ENCODE measurements at regions not wholly inside any gene's neighbourhood (a gene's known extent, or its start where the extent isn't known, plus 50 kb on each side); places are given as distances from the start of the nearest gene placed in this dataset.

- no peaks in the 10 kb centered on the region for H3K79me1 ChIP-seq (ENCODE audit: low read depth, low read length)
- no peak overlapping the region for H3K4me3 ChIP-seq (ENCODE audit: low read length in 2 of 2)
- H2BK5ac ChIP-seq (ENCODE audit: low read length) = no peak overlapping the region
- H3K4me1 ChIP-seq (ENCODE audit: control insufficient read depth in 2 of 2, insufficient read depth in 1 of 2, low read depth in 1 of 2, low read length in 2 of 2) = no peaks in the 10 kb centered on the region
- H3K14ac ChIP-seq (ENCODE audit: low read length) = no peak overlapping the region
- no peak overlapping the region for H3K4ac ChIP-seq (ENCODE audit: low read length)
- no peaks in the 10 kb centered on the region for H3K9me3 ChIP-seq (replicated peaks in 1 of 2; ENCODE audit: control insufficient read depth in 2 of 2, insufficient read depth in 1 of 2, low read depth in 1 of 2, low read length in 2 of 2)
- H2AK5ac ChIP-seq (ENCODE audit: low read depth, low read length) = no peak overlapping the region
- no peak overlapping the region for H3K27ac ChIP-seq (replicated peaks; ENCODE audit: low read length)
- H3K18ac ChIP-seq (ENCODE audit: low read length) = no peak overlapping the region
- H2BK12ac ChIP-seq (ENCODE audit: low read length) = no peak overlapping the region
- no peak overlapping the region for H3K23ac ChIP-seq (ENCODE audit: low read depth, low read length, poor library complexity)
- WGBS, 2 donors (ENCODE audit: extremely low coverage in 2 of 2, insufficient read length in 2 of 2, insufficient replicate concordance in 1 of 2) = no CpG with 5 or more reads among the region's 3 CpGs
- H3K9ac ChIP-seq (ENCODE audit: low read depth, low read length, poor library complexity) = no peak overlapping the region
- H2AFZ ChIP-seq (ENCODE audit: low read length) = no peak overlapping the region
- H4K8ac ChIP-seq (ENCODE audit: low read depth, low read length) = no peak overlapping the region
- no peak overlapping the region for H3K4me2 ChIP-seq (ENCODE audit: insufficient read depth, low read length, poor library complexity, severe bottlenecking)
- DNase-seq (ENCODE audit: low spot score) = no peak
- H2BK15ac ChIP-seq (ENCODE audit: low read length) = no peak overlapping the region
- H3K36me3 ChIP-seq (replicated peaks in 1 of 2; ENCODE audit: control insufficient read depth in 2 of 2, insufficient read depth in 2 of 2, low read length in 2 of 2) = no peaks in the 10 kb centered on the region
- H4K91ac ChIP-seq (ENCODE audit: low read depth, low read length, poor library complexity) = no peak overlapping the region
- no peaks in the 10 kb centered on the region for H3K27me3 ChIP-seq (ENCODE audit: control insufficient read depth in 3 of 3, insufficient read depth in 3 of 3, low read depth in 1 of 3, low read length in 3 of 3)
- H2BK120ac ChIP-seq (ENCODE audit: low read depth, low read length) = no peak overlapping the region
Measured at GRCh38 chr12:33290703-33291102, 148.9 kb downstream of the SYT10 start.

- Histone ChIP-seq H3K27me3 (ENCODE audit: control insufficient read depth in 3 of 3, insufficient read depth in 3 of 3, low read depth in 1 of 3, low read length in 3 of 3) (no peaks in the 10 kb centered on the region), H3K4ac (ENCODE audit: low read length) (no peak overlapping the region), H3K9me3 (replicated peaks in 1 of 2; ENCODE audit: control insufficient read depth in 2 of 2, insufficient read depth in 1 of 2, low read depth in 1 of 2, low read length in 2 of 2) (no peaks in the 10 kb centered on the region), H3K27ac (replicated peaks; ENCODE audit: low read length) (no peak overlapping the region), H2BK12ac (ENCODE audit: low read length) (no peak overlapping the region), H2AFZ (ENCODE audit: low read length) (no peak overlapping the region), H2BK120ac (ENCODE audit: low read depth, low read length) (no peak overlapping the region), H2AK5ac (ENCODE audit: low read depth, low read length) (no peak overlapping the region), H3K36me3 (replicated peaks in 1 of 2; ENCODE audit: control insufficient read depth in 2 of 2, insufficient read depth in 2 of 2, low read length in 2 of 2) (no peaks in the 10 kb centered on the region), H2BK15ac (ENCODE audit: low read length) (no peak overlapping the region), H3K14ac (ENCODE audit: low read length) (no peak overlapping the region), H3K9ac (ENCODE audit: low read depth, low read length, poor library complexity) (no peak overlapping the region), H3K4me1 (ENCODE audit: control insufficient read depth in 2 of 2, insufficient read depth in 1 of 2, low read depth in 1 of 2, low read length in 2 of 2) (no peaks in the 10 kb centered on the region), H3K4me2 (ENCODE audit: insufficient read depth, low read length, poor library complexity, severe bottlenecking) (no peak overlapping the region), H2BK5ac (ENCODE audit: low read length) (no peak overlapping the region), H3K18ac (ENCODE audit: low read length) (no peak overlapping the region), H3K79me1 (ENCODE audit: low read depth, low read length) (no peaks in the 10 kb centered on the region), H4K8ac (ENCODE audit: low read depth, low read length) (no peak overlapping the region), H4K91ac (ENCODE audit: low read depth, low read length, poor library complexity) (no peak overlapping the region), H3K4me3 (ENCODE audit: low read length in 2 of 2) (no peak overlapping the region), H3K23ac (ENCODE audit: low read depth, low read length, poor library complexity) (no peak overlapping the region)
- WGBS, 2 donors (ENCODE audit: extremely low coverage in 2 of 2, insufficient read length in 2 of 2, insufficient replicate concordance in 1 of 2) = no CpG with 5 or more reads among the region's 1 CpG
- no peak for DNase-seq (ENCODE audit: low spot score)
Measured at GRCh38 chr12:33283054-33283453, 156.6 kb downstream of the SYT10 start.

GRCh38 chr12:33277376-33277775 lies 162.2 kb downstream of the SYT10 start:
- H4K91ac ChIP-seq (ENCODE audit: low read depth, low read length, poor library complexity) = no peak overlapping the region
- no peak overlapping the region for H2BK15ac ChIP-seq (ENCODE audit: low read length)
- H2AK5ac ChIP-seq (ENCODE audit: low read depth, low read length) = no peak overlapping the region
- H3K9me3 ChIP-seq (replicated peaks in 1 of 2; ENCODE audit: control insufficient read depth in 2 of 2, insufficient read depth in 1 of 2, low read depth in 1 of 2, low read length in 2 of 2) = no peaks in the 10 kb centered on the region
- no peak overlapping the region for H3K18ac ChIP-seq (ENCODE audit: low read length)
- no peak overlapping the region for H2AFZ ChIP-seq (ENCODE audit: low read length)
- no peaks in the 10 kb centered on the region for H3K79me1 ChIP-seq (ENCODE audit: low read depth, low read length)
- H2BK120ac ChIP-seq (ENCODE audit: low read depth, low read length) = no peak overlapping the region
- no peak overlapping the region for H3K9ac ChIP-seq (ENCODE audit: low read depth, low read length, poor library complexity)
- H3K4me1 ChIP-seq (ENCODE audit: control insufficient read depth in 2 of 2, insufficient read depth in 1 of 2, low read depth in 1 of 2, low read length in 2 of 2) = no peaks in the 10 kb centered on the region
- H3K23ac ChIP-seq (ENCODE audit: low read depth, low read length, poor library complexity) = no peak overlapping the region
- H3K27ac ChIP-seq (replicated peaks; ENCODE audit: low read length) = no peak overlapping the region
- no peak overlapping the region for H2BK12ac ChIP-seq (ENCODE audit: low read length)
- no peak overlapping the region for H3K14ac ChIP-seq (ENCODE audit: low read length)
- H3K4me3 ChIP-seq (ENCODE audit: low read length in 2 of 2) = no peak overlapping the region
- no peak overlapping the region for H4K8ac ChIP-seq (ENCODE audit: low read depth, low read length)
- no CpG with 5 or more reads among the region's 1 CpG for WGBS, 2 donors (ENCODE audit: extremely low coverage in 2 of 2, insufficient read length in 2 of 2, insufficient replicate concordance in 1 of 2)
- no peak for DNase-seq (ENCODE audit: low spot score)
- no peaks in the 10 kb centered on the region for H3K27me3 ChIP-seq (ENCODE audit: control insufficient read depth in 3 of 3, insufficient read depth in 3 of 3, low read depth in 1 of 3, low read length in 3 of 3)
- no peak overlapping the region for H3K4ac ChIP-seq (ENCODE audit: low read length)
- no peak overlapping the region for H2BK5ac ChIP-seq (ENCODE audit: low read length)
- H3K4me2 ChIP-seq (ENCODE audit: insufficient read depth, low read length, poor library complexity, severe bottlenecking) = no peak overlapping the region
- no peaks in the 10 kb centered on the region for H3K36me3 ChIP-seq (replicated peaks in 1 of 2; ENCODE audit: control insufficient read depth in 2 of 2, insufficient read depth in 2 of 2, low read length in 2 of 2)

- no peak for DNase-seq (ENCODE audit: low spot score)
- Histone ChIP-seq H3K18ac (ENCODE audit: low read length) (no peak overlapping the region), H3K27ac (replicated peaks; ENCODE audit: low read length) (no peak overlapping the region), H3K4me2 (ENCODE audit: insufficient read depth, low read length, poor library complexity, severe bottlenecking) (no peak overlapping the region), H2AK5ac (ENCODE audit: low read depth, low read length) (no peak overlapping the region), H3K23ac (ENCODE audit: low read depth, low read length, poor library complexity) (no peak overlapping the region), H3K27me3 (ENCODE audit: control insufficient read depth in 3 of 3, insufficient read depth in 3 of 3, low read depth in 1 of 3, low read length in 3 of 3) (no peaks in the 10 kb centered on the region), H3K9me3 (replicated peaks in 1 of 2; ENCODE audit: control insufficient read depth in 2 of 2, insufficient read depth in 1 of 2, low read depth in 1 of 2, low read length in 2 of 2) (no peaks in the 10 kb centered on the region), H2BK120ac (ENCODE audit: low read depth, low read length) (no peak overlapping the region), H3K9ac (ENCODE audit: low read depth, low read length, poor library complexity) (no peak overlapping the region), H4K8ac (ENCODE audit: low read depth, low read length) (no peak overlapping the region), H2BK12ac (ENCODE audit: low read length) (no peak overlapping the region), H2BK15ac (ENCODE audit: low read length) (no peak overlapping the region), H4K91ac (ENCODE audit: low read depth, low read length, poor library complexity) (no peak overlapping the region), H2AFZ (ENCODE audit: low read length) (no peak overlapping the region), H3K4me1 (ENCODE audit: control insufficient read depth in 2 of 2, insufficient read depth in 1 of 2, low read depth in 1 of 2, low read length in 2 of 2) (no peaks in the 10 kb centered on the region), H3K36me3 (replicated peaks in 1 of 2; ENCODE audit: control insufficient read depth in 2 of 2, insufficient read depth in 2 of 2, low read length in 2 of 2) (no peaks in the 10 kb centered on the region), H3K4me3 (ENCODE audit: low read length in 2 of 2) (no peak overlapping the region), H2BK5ac (ENCODE audit: low read length) (no peak overlapping the region), H3K4ac (ENCODE audit: low read length) (no peak overlapping the region), H3K79me1 (ENCODE audit: low read depth, low read length) (no peaks in the 10 kb centered on the region), H3K14ac (ENCODE audit: low read length) (no peak overlapping the region)
Measured at GRCh38 chr12:33267641-33268040, 172.0 kb downstream of the SYT10 start.

Data from neuronal stem cell (in vitro differentiated cells).